Renal cortical epithelial cell (primary cell): ENCODE measurements at regions not wholly inside any gene's neighbourhood (a gene's known extent, or its start where the extent isn't known, plus 50 kb on each side); places are given as distances from the start of the nearest gene placed in this dataset.

Experiments
- DNase-seq: peaks from one replicate; pipeline ENCODE4 v3.0.0-alpha.2; 2011; ENCODE audit warnings: low read depth

- no peak for DNase-seq
Measured at GRCh38 chr7:9856668-9857067, 1117.0 kb upstream of the PHF14 start.

- DNase-seq, result no peak
Measured at GRCh38 chr7:9863545-9863944, 1110.1 kb upstream of the PHF14 start.

- DNase-seq, result no peak
Measured at GRCh38 chr7:9869151-9869550, 1104.5 kb upstream of the PHF14 start.

GRCh38 chr7:9869566-9869965, 1104.1 kb upstream of the PHF14 start:
- no peak for DNase-seq

GRCh38 chr7:9870674-9871073, 1103.0 kb upstream of the PHF14 start:
- no peak for DNase-seq

- no peak for DNase-seq
Measured at GRCh38 chr7:9874182-9874581, 1099.5 kb upstream of the PHF14 start.

GRCh38 chr7:9876053-9876452, 1097.6 kb upstream of the PHF14 start:
- DNase-seq, result no peak

- no peak for DNase-seq
Measured at GRCh38 chr7:9889554-9889953, 1084.1 kb upstream of the PHF14 start.

- DNase-seq, result no peak
Measured at GRCh38 chr7:9890092-9890491, 1083.6 kb upstream of the PHF14 start.

- DNase-seq, result no peak
Measured at GRCh38 chr7:9891056-9891455, 1082.6 kb upstream of the PHF14 start.

GRCh38 chr7:9900339-9900738, 1073.3 kb upstream of the PHF14 start:
- no peak for DNase-seq

GRCh38 chr7:9921326-9921725, 1052.3 kb upstream of the PHF14 start:
- no peak for DNase-seq

GRCh38 chr7:9937944-9938631, 1035.6 kb upstream of the PHF14 start:
- DNase-seq, result peak; percentile 69

GRCh38 chr7:9939176-9939575, 1034.5 kb upstream of the PHF14 start:
- DNase-seq, result peak; percentile 49

- DNase-seq, result no peak
Measured at GRCh38 chr7:9945131-9945530, 1028.5 kb upstream of the PHF14 start.

- peak; percentile 4 for DNase-seq
Measured at GRCh38 chr7:9945857-9946256, 1027.8 kb upstream of the PHF14 start.

GRCh38 chr7:9955138-9955537, 1018.5 kb upstream of the PHF14 start:
- DNase-seq, result no peak

GRCh38 chr7:9958486-9958885, 1015.2 kb upstream of the PHF14 start:
- no peak for DNase-seq

- no peak for DNase-seq
Measured at GRCh38 chr7:9960460-9960859, 1013.2 kb upstream of the PHF14 start.

GRCh38 chr7:9961161-9961922, 1012.3 kb upstream of the PHF14 start:
- no peak for DNase-seq

- DNase-seq, result no peak
Measured at GRCh38 chr7:9962742-9963141, 1010.9 kb upstream of the PHF14 start.

- no peak for DNase-seq
Measured at GRCh38 chr7:9978106-9979064, 995.3 kb upstream of the PHF14 start.
